BLaER1 treated with 17β-estradiol and CSF1 and Interleukin-3, amounts not matched to agents 10 nM and 100 nM (cell line): ENCODE measurements at regions not wholly inside any gene's neighbourhood (a gene's known extent, or its start where the extent isn't known, plus 50 kb on each side); places are given as distances from the start of the nearest gene placed in this dataset.

ENCODE experiments used
- H3K27ac ChIP-seq, 11 experiments: shearing (Covaris generic); formaldehyde crosslinking; 2 replicates each; pipeline ENCODE4 v1.8.1; 2022
- H3K27me3 ChIP-seq, 11 experiments: shearing (Covaris generic); formaldehyde crosslinking; 2 replicates each; pipeline ENCODE4 v1.8.1; 2022
- H3K36me3 ChIP-seq, 11 experiments: shearing (Covaris generic); formaldehyde crosslinking; 2 replicates each; pipeline ENCODE4 v1.8.1; 2022
- H3K4me1 ChIP-seq, 10 experiments: shearing (Covaris generic); formaldehyde crosslinking; 2 replicates each; pipeline ENCODE4 v1.8.1; 2022
- H3K4me2 ChIP-seq, 11 experiments: shearing (Covaris generic); formaldehyde crosslinking; 2 replicates each; pipeline ENCODE4 v1.8.1; 2022
- H3K4me3 ChIP-seq, 10 experiments: shearing (Covaris generic); formaldehyde crosslinking; 2 replicates each; pipeline ENCODE4 v1.8.1; 2022
- H3K9ac ChIP-seq, 11 experiments: shearing (Covaris generic); formaldehyde crosslinking; 2 replicates each; pipeline ENCODE4 v1.8.1; 2022
- H3K9me3 ChIP-seq, 11 experiments: shearing (Covaris generic); formaldehyde crosslinking; replicated peaks in 1 of 11; 2 replicates each; pipeline ENCODE4 v1.8.1; 2022
- H4K20me1 ChIP-seq, 11 experiments: shearing (Covaris generic); formaldehyde crosslinking; 2 replicates each; pipeline ENCODE4 v1.8.1; 2022
- Cebpa-rat ChIP-seq, 11 experiments: shearing (Covaris generic); IDR thresholded peaks; 2 replicates each; pipeline ENCODE4 v1.8.1; 2022

- Histone ChIP-seq H3K27me3 (no peaks in the 10 kb centered on the region), H3K9ac (no peak overlapping the region), H3K4me3 (no peak overlapping the region), H3K27ac (no peak overlapping the region), H3K36me3 (no peaks in the 10 kb centered on the region), H4K20me1 (no peaks in the 10 kb centered on the region), H3K4me2 (no peak overlapping the region), H3K4me1 (no peaks in the 10 kb centered on the region), H3K9me3 (peaks cover 0 to 7% (median 0%) of the 10 kb centered on the region in 11 experiments; a peak in 6 of 22 replicates)
- TF ChIP-seq Cebpa-rat (IDR thresholded peaks at IDR 0.05), result no peak
These were observed 113.8 kb downstream of the EPDR1 start for GRCh38 chr7:38034062-38034908.

GRCh38 chr7:38040831-38041230, 120.4 kb downstream of the EPDR1 start:
- H3K27ac ChIP-seq, result no peak overlapping the region
- no peak overlapping the region for H3K4me3 ChIP-seq
- no peaks in the 10 kb centered on the region for H3K36me3 ChIP-seq
- no peaks in the 10 kb centered on the region for H3K27me3 ChIP-seq
- no peaks in the 10 kb centered on the region for H4K20me1 ChIP-seq
- TF ChIP-seq Cebpa-rat (IDR thresholded peaks at IDR 0.05), result no peak
- no peaks in the 10 kb centered on the region for H3K4me1 ChIP-seq
- H3K9me3 ChIP-seq, result peaks cover 0 to 7% (median 0%) of the 10 kb centered on the region in 11 experiments; a peak in 7 of 22 replicates
- H3K4me2 ChIP-seq, result no peak overlapping the region
- H3K9ac ChIP-seq, result no peak overlapping the region

DNA sequence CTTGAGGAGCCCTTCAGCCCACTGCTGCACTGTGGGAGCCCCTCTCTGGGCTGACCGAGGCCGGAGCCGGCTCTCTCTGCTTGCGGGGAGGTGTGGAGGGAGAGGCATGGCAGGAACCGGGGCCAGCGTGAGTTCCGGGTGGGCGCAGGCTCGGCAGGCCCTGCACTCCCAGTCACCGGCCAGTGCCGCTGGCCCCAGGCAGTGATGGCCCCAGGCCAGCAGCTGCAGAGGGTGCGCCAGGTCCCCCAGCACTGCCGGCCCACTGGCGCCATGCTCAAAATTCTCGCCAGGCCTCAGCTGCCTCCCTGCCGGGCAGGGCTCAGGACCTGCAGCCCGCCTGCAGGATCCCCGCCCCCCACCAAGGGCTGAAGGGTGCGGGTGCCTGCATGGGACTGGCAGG, 128.4 kb upstream of the STARD3NL start:
- Histone ChIP-seq H3K9ac (no peak overlapping the region), H4K20me1 (no peaks in the 10 kb centered on the region), H3K4me2 (no peak overlapping the region), H3K4me1 (no peaks in the 10 kb centered on the region), H3K4me3 (no peak overlapping the region), H3K27me3 (no peaks in the 10 kb centered on the region), H3K36me3 (peaks cover 0 to 5% (median 0%) of the 10 kb centered on the region in 11 experiments; a peak in 1 of 22 replicates), H3K27ac (no peak overlapping the region), H3K9me3 (peaks cover 17 to 32% (median 27%) of the 10 kb centered on the region in 11 experiments)
- TF ChIP-seq Cebpa-rat (IDR thresholded peaks at IDR 0.05), result no peak

DNA sequence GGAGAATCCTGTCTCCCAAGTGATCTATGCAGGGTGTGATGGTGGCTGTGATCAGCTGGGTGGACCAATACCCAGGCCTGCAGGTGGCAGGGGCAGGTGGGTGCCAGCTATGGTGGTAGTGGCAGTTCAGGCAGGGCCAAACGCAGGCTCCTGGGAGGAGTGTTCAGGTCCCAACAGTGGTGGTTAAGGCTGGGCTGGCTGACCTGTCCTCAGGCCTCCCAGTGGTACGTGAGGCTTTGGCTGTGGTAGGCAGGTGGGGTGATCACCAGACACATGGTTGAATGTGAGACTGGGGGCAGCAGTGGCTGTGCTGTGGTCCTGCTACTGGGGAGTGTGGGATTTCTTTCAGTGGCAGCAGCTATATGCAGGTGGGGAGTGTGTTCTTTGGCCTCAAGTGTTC, 126.7 kb upstream of the STARD3NL start:
- H3K4me3 ChIP-seq, result no peak overlapping the region
- H3K9ac ChIP-seq, result no peak overlapping the region
- no peaks in the 10 kb centered on the region for H3K4me1 ChIP-seq
- TF ChIP-seq Cebpa-rat (IDR thresholded peaks at IDR 0.05), result no peak
- H3K36me3 ChIP-seq, result peaks cover 0 to 5% (median 0%) of the 10 kb centered on the region in 11 experiments; a peak in 1 of 22 replicates
- H3K27ac ChIP-seq, result no peak overlapping the region
- no peak overlapping the region for H3K4me2 ChIP-seq
- no peaks in the 10 kb centered on the region for H4K20me1 ChIP-seq
- H3K27me3 ChIP-seq, result no peaks in the 10 kb centered on the region
- peaks cover 17 to 32% (median 27%) of the 10 kb centered on the region in 11 experiments for H3K9me3 ChIP-seq

DNA sequence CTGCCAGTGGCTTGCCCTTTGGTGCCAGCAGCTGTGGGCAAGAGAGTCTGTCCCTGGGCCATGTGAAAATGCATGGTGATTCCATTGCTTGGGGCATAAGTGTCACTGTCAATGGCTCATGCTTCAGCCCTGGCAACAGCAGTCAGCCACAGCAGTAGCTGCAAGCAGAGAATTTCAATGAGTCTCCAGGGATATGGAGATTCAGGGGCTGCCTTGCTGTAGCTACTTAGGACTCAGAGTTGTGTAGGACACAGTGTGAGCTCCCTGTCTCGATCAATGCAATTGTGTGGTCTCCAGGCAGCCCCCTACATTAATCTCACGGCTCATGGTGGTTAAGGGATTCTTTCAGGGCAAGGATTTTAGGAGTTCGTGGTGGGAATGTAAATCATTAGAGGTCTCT, 126.3 kb upstream of the STARD3NL start:
- Histone ChIP-seq H3K27ac (no peak overlapping the region), H3K36me3 (peaks cover 0 to 5% (median 0%) of the 10 kb centered on the region in 11 experiments; a peak in 1 of 22 replicates), H3K4me2 (no peak overlapping the region), H4K20me1 (no peaks in the 10 kb centered on the region), H3K4me3 (no peak overlapping the region), H3K4me1 (no peaks in the 10 kb centered on the region), H3K9ac (no peak overlapping the region), H3K9me3 (peaks cover 17 to 32% (median 27%) of the 10 kb centered on the region in 11 experiments), H3K27me3 (no peaks in the 10 kb centered on the region)
- TF ChIP-seq Cebpa-rat (IDR thresholded peaks at IDR 0.05), result no peak

DNA sequence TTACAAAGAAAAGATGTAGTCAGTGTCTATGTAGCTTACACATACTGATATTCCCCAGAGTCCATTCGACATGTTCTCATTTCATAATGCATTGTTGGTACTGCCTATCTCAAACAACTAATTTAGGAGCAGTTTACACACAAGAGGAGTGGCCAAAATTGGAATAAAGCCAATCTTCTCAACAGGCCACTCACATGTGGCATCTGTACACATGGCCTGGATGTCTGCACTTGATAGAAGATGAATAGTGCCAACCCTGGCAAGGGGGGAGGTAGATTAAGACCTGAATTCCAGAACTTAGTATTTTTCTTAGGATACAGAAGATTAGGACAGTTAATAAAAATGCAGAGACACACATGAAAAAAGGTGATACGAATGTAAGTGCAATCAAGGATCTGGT, 125.3 kb upstream of the STARD3NL start:
- Histone ChIP-seq H3K27me3 (no peaks in the 10 kb centered on the region), H3K4me2 (no peak overlapping the region), H3K9me3 (peaks cover 17 to 32% (median 27%) of the 10 kb centered on the region in 11 experiments), H3K4me1 (no peaks in the 10 kb centered on the region), H4K20me1 (no peaks in the 10 kb centered on the region), H3K36me3 (peaks cover 0 to 5% (median 0%) of the 10 kb centered on the region in 11 experiments; a peak in 1 of 22 replicates), H3K27ac (no peak overlapping the region), H3K9ac (no peak overlapping the region), H3K4me3 (no peak overlapping the region)
- TF ChIP-seq Cebpa-rat (IDR thresholded peaks at IDR 0.05), result no peak

DNA sequence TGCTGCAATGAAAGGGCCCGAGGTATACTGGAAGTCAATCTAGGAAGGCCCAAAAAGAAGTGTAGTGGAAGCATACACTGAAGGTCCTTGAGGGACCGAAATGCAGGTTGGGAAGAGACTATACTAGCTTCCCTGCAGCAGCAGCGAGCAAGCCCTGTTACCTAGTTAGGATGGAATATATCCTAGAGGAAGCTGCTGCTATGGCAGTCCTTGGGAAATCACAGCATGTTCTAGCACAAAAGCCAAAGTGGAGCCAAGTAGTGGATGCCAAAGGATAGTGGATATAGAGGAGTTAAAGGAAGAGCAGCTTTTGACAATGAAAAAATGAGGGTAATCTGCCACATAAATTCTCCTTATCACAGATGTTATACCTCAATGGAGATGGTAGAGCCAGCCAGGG, 123.8 kb upstream of the STARD3NL start:
- no peak overlapping the region for H3K4me2 ChIP-seq
- peaks cover 0 to 5% (median 0%) of the 10 kb centered on the region in 11 experiments; a peak in 1 of 22 replicates for H3K36me3 ChIP-seq
- H4K20me1 ChIP-seq, result no peaks in the 10 kb centered on the region
- no peak overlapping the region for H3K4me3 ChIP-seq
- peaks cover 14 to 23% (median 19%) of the 10 kb centered on the region in 11 experiments for H3K9me3 ChIP-seq
- H3K4me1 ChIP-seq, result no peaks in the 10 kb centered on the region
- no peak overlapping the region for H3K9ac ChIP-seq
- no peaks in the 10 kb centered on the region for H3K27me3 ChIP-seq
- TF ChIP-seq Cebpa-rat (IDR thresholded peaks at IDR 0.05), result no peak
- H3K27ac ChIP-seq, result no peak overlapping the region

- Histone ChIP-seq H3K4me3 (no peak overlapping the region), H3K9me3 (no peaks in the 10 kb centered on the region), H3K27ac (no peak overlapping the region), H3K36me3 (no peaks in the 10 kb centered on the region), H3K4me1 (no peaks in the 10 kb centered on the region), H3K27me3 (no peaks in the 10 kb centered on the region), H4K20me1 (no peaks in the 10 kb centered on the region), H3K4me2 (no peak overlapping the region), H3K9ac (no peak overlapping the region)
- TF ChIP-seq Cebpa-rat (IDR thresholded peaks at IDR 0.05), result no peak
These were observed 120.2 kb upstream of the STARD3NL start for GRCh38 chr7:38057829-38058228.

DNA sequence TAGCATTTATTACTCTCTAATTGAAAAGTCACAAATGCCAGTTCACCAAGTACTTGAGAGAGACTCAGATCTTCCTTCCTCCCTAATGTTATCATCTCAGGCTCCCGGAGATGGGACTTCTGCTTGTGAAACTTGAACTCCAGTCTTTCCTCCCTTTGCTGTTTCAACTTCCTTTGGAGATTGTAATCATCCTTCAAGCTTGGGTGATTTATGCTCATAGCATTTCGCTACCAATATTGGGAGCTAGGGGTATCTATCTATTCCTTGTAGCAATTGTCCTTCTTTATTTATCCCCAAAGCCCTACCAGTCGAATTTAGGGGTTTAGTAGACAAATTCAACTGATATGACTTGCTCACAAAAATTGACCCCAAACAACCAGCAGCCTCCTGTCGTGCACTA, 117.9 kb upstream of the STARD3NL start:
- Histone ChIP-seq H4K20me1 (no peaks in the 10 kb centered on the region), H3K27me3 (no peaks in the 10 kb centered on the region), H3K27ac (no peak overlapping the region), H3K4me3 (no peak overlapping the region), H3K36me3 (no peaks in the 10 kb centered on the region), H3K4me1 (no peaks in the 10 kb centered on the region), H3K9ac (no peak overlapping the region), H3K4me2 (no peak overlapping the region), H3K9me3 (no peaks in the 10 kb centered on the region)
- no peak for TF ChIP-seq Cebpa-rat (IDR thresholded peaks at IDR 0.05)

GRCh38 chr7:38060637-38061036, 117.4 kb upstream of the STARD3NL start:
- TF ChIP-seq Cebpa-rat (IDR thresholded peaks at IDR 0.05), result no peak
- Histone ChIP-seq H3K4me3 (no peak overlapping the region), H3K4me2 (no peak overlapping the region), H3K36me3 (no peaks in the 10 kb centered on the region), H3K9me3 (no peaks in the 10 kb centered on the region), H3K9ac (no peak overlapping the region), H4K20me1 (no peaks in the 10 kb centered on the region), H3K4me1 (no peaks in the 10 kb centered on the region), H3K27me3 (no peaks in the 10 kb centered on the region), H3K27ac (no peak overlapping the region)
